Cardiac fibroblast (primary cell): ENCODE measurements at regions not wholly inside any gene's neighbourhood (a gene's known extent, or its start where the extent isn't known, plus 50 kb on each side); places are given as distances from the start of the nearest gene placed in this dataset.

ENCODE experiments used
- DNase-seq, 2 donors: peaks; one replicate each; pipeline versions ENCODE4 v3.0.0 to v3.0.0-alpha.2; 2010; ENCODE audit warnings: low read depth in 2 of 2
- H3K4me3 ChIP-seq, 2 donors: replicated peaks in 1 of 2; 1 replicate in 1 of 2; 2 replicates in 1 of 2; pipeline ENCODE4 v1.5.1; 2011; ENCODE audit warnings: low read depth in 2 of 2, low read length in 2 of 2, mild to moderate bottlenecking in 2 of 2, moderate library complexity in 1 of 2
- TF ChIP-seq, protein P1 (sequence below): IDR thresholded peaks from one replicate; pipeline ENCODE4 v1.5.1; 2011; ENCODE audit warnings: low read depth, mild to moderate bottlenecking, low read length, inconsistent platforms

DNA sequence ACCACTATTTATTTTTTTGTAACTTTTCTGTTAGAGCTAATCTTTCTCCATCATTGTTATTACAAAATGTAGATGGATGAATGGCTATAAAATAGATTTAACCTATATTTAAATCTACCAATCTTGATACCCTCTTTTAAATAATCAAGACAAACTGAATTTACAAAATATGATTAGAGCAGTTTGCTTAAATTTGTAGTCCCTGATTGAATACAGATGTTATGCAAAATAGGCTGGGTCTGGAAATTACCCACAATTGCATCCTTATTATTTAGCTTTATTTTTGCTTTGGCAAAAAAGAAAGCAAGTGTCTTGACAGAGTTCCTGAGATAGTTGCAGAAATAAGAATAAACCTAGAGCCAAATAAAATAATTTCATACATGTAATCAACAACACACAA, 352.8 kb downstream of the KLF12 start:
- TF ChIP-seq, protein P1, sequence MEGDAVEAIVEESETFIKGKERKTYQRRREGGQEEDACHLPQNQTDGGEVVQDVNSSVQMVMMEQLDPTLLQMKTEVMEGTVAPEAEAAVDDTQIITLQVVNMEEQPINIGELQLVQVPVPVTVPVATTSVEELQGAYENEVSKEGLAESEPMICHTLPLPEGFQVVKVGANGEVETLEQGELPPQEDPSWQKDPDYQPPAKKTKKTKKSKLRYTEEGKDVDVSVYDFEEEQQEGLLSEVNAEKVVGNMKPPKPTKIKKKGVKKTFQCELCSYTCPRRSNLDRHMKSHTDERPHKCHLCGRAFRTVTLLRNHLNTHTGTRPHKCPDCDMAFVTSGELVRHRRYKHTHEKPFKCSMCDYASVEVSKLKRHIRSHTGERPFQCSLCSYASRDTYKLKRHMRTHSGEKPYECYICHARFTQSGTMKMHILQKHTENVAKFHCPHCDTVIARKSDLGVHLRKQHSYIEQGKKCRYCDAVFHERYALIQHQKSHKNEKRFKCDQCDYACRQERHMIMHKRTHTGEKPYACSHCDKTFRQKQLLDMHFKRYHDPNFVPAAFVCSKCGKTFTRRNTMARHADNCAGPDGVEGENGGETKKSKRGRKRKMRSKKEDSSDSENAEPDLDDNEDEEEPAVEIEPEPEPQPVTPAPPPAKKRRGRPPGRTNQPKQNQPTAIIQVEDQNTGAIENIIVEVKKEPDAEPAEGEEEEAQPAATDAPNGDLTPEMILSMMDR, result no peak
- DNase-seq, result no peak
- H3K4me3 ChIP-seq, result no peak overlapping the region

DNA sequence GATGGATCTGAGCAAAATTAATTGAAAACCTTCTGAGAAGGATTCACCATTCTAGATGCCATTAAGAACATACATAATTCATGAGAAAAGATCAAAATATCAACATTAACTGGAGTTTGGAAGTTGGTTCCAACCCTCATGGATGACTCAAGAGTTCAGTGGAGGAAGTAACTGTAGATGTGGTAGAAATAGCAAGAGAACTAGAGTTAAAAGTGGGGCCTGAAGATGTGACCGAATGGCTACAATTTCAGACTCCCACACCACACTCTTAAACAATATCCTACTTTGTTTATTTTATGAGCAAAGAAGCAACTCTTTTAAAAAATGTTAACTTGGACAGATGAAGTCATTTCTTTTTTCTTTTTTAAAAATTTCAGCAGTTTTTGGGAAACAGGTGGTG, 354.3 kb downstream of the KLF12 start:
- DNase-seq, result no peak
- no peak overlapping the region for H3K4me3 ChIP-seq
- TF ChIP-seq, protein P1, result no peak

DNA sequence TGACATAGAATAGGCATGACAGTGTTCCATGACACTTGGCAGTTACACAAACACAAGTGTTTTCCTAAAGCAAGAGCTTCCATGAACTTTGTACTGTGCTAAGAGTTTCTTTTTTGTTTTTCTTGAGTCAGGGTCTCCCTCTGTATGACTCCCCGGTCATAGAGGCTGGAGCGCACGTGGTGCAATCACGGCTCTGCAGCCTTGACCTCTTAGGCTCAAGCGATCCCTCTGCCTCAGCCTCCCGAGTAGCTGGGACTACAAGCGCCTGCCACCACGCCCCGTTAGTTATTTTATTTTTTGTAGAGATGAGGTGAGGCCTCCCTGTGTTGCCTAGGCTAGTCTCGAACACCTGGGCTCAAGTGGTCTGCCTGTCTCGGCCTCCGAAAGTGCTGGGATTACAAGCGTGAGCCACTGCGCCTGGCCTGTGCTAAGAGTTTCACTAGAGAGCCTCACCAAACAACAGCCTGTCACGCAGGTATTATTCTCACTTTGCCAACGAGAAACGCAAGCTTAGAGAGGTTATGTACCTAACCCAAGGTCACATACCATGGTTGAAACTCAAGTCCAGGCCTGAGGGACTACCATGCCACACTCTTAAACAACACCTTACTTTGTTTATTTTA, 355.9 kb downstream of the KLF12 start:
- DNase-seq, result no peak
- TF ChIP-seq, protein P1, result no peak
- H3K4me3 ChIP-seq, result no peak overlapping the region

DNA sequence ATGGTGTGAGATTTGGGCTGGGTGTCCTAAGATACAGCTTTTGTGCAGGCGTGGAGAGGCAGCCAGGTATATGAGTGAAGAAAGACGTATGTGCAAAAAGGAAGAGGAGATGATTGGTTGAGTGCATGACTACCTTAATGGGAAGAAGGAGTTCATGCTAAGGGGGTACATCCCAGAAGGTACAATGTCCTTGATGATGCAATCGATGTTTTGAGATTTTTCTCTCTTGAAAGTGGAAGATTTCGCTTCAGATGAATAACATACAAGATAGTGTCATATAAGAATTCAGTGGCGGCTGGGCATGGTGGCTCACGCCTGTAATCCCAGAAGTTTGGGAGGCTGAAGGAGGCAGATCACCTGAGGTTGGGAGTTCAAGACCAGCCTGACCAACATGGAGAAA, 357.1 kb downstream of the KLF12 start:
- no peak for DNase-seq
- H3K4me3 ChIP-seq, result no peak overlapping the region
- TF ChIP-seq, protein P1, result no peak

DNA sequence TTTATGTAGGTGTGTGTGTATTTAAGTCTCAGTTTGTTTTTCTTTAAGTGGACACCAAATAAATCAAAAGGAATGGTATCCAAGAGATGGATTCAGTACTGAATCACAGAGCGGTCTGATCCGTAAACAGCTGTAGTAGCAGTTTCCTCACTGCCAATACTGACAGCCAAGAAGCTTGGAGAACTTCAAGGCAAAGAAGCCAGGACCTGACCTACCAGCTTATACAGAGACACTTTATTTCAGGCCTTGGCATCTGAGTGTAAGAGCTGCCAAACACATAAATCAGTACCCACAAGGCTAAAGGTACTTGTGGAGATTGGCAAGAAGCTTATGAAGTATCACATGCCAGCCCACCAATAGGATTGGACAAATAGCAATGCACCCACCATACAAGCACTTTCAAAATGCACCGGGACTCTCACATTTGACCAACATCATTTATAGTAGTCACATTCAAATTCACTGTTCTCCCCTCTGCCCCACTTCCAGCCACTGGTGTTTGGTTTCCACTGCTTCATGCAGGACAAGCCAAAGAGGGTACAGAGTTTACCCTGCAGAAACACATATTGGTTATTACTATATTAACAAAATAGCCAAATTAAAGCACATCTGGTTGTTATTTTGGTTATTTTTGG, 357.9 kb downstream of the KLF12 start:
- no peak overlapping the region for H3K4me3 ChIP-seq
- no peak for DNase-seq
- TF ChIP-seq, protein P1, result no peak

DNA sequence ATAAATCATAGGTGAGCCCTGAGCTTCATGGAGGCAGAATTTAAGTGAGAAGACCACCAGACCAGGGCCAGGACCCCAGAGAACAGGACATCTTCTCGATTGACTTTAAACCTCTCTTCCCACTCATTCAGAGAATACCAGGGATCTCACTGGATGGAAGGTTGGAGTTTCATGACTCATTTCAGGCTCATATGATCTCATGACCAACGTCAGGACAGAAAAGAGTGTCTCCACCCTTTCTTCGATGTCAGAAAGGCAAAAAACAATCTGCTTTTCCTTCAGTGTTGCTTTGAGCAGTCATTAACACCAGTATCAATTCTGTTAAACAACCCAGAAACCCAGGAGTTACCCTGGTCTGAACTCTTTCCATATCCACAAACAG, 361.0 kb downstream of the KLF12 start:
- TF ChIP-seq, protein P1, result no peak
- H3K4me3 ChIP-seq, result no peak overlapping the region
- no peak for DNase-seq
